Stromal cell of bone marrow (primary cell): ENCODE measurements at regions not wholly inside any gene's neighbourhood (a gene's known extent, or its start where the extent isn't known, plus 50 kb on each side); places are given as distances from the start of the nearest gene placed in this dataset.
A peak's percentile ranks its signal among the peaks of the same experiment; 100 is the strongest.
"Not testable (repeated sequence)": the region's sequence is repeated elsewhere in the genome, so short reads cannot be mapped to it uniquely, and the experiment has no call there.

Experiments used
- DNase-seq: peaks from one replicate; pipeline ENCODE4 v3.0.0-alpha.2; 2012; ENCODE audit warnings: low read depth

GRCh38 chr12:78338054-78338785, 507.5 kb downstream of the NAV3 start:
- no peak for DNase-seq

- no peak for DNase-seq
Measured at GRCh38 chr12:78340406-78340805, 509.7 kb downstream of the NAV3 start.

- no peak for DNase-seq
Measured at GRCh38 chr12:78343657-78344056, 513.0 kb downstream of the NAV3 start.

- DNase-seq = peak; percentile 43
Measured at GRCh38 chr12:78359520-78359919, 505.1 kb upstream of the SYT1 start.

GRCh38 chr12:78361683-78362082, 502.9 kb upstream of the SYT1 start:
- DNase-seq = no peak

- DNase-seq = no peak
Measured at GRCh38 chr12:78371284-78371683, 493.3 kb upstream of the SYT1 start.

GRCh38 chr12:78375461-78375860, 489.1 kb upstream of the SYT1 start:
- no peak for DNase-seq

GRCh38 chr12:78376257-78376656, 488.3 kb upstream of the SYT1 start:
- no peak for DNase-seq

- not testable (repeated sequence) for DNase-seq
Measured at GRCh38 chr12:78379065-78379464, 485.5 kb upstream of the SYT1 start.

- DNase-seq = no peak
Measured at GRCh38 chr12:78383414-78383813, 481.2 kb upstream of the SYT1 start.

- DNase-seq = no peak
Measured at GRCh38 chr12:78384541-78384940, 480.0 kb upstream of the SYT1 start.

GRCh38 chr12:78385541-78385940, 479.0 kb upstream of the SYT1 start:
- DNase-seq = peak; percentile 5

- no peak for DNase-seq
Measured at GRCh38 chr12:78386871-78387270, 477.7 kb upstream of the SYT1 start.

- DNase-seq = no peak
Measured at GRCh38 chr12:78387721-78388120, 476.9 kb upstream of the SYT1 start.

- no peak for DNase-seq
Measured at GRCh38 chr12:78388461-78388860, 476.1 kb upstream of the SYT1 start.

- no peak for DNase-seq
Measured at GRCh38 chr12:78390920-78391319, 473.7 kb upstream of the SYT1 start.

GRCh38 chr12:78392918-78393317, 471.7 kb upstream of the SYT1 start:
- peak; percentile 18 for DNase-seq

GRCh38 chr12:78395961-78396360, 468.6 kb upstream of the SYT1 start:
- no peak for DNase-seq

- DNase-seq = no peak
Measured at GRCh38 chr12:78396538-78396937, 468.0 kb upstream of the SYT1 start.

- peak; percentile 9 for DNase-seq
Measured at GRCh38 chr12:78398750-78399149, 465.8 kb upstream of the SYT1 start.

GRCh38 chr12:78402366-78403134, 462.0 kb upstream of the SYT1 start:
- DNase-seq = no peak

- DNase-seq = peak; percentile 41
Measured at GRCh38 chr12:78403136-78403535, 461.4 kb upstream of the SYT1 start.

GRCh38 chr12:78403681-78404080, 460.9 kb upstream of the SYT1 start:
- DNase-seq = peak; percentile 16

- no peak for DNase-seq
Measured at GRCh38 chr12:78406213-78406612, 458.4 kb upstream of the SYT1 start.
